LNCaP clone FGC (cell line): ENCODE measurements at regions not wholly inside any gene's neighbourhood (a gene's known extent, or its start where the extent isn't known, plus 50 kb on each side); places are given as distances from the start of the nearest gene placed in this dataset.

ENCODE experiments used
- DNase-seq: peaks from one replicate; pipeline ENCODE4 v3.0.0-alpha.2; 2011; ENCODE audit warnings: low read depth
- H3K4me3 ChIP-seq: 2 replicates; pipeline ENCODE4 v1.5.1; 2011; ENCODE audit warnings: mild to moderate bottlenecking, low read depth, low read length, control low read depth
- CTCF ChIP-seq: IDR thresholded peaks from 2 replicates; pipeline ENCODE4 v1.5.1; 2012; ENCODE audit warnings: mild to moderate bottlenecking; ENCODE audit not compliant: control insufficient read depth, insufficient read depth; ENCODE audit errors: extremely low read depth

- no peak for TF ChIP-seq CTCF
- no peak for DNase-seq
- H3K4me3 ChIP-seq = no peak overlapping the region
Observed at GRCh38 chr10:2759233-2759632, 308.1 kb upstream of the PFKP start.

- DNase-seq = no peak
- no peak overlapping the region for H3K4me3 ChIP-seq
- TF ChIP-seq CTCF = no peak
Observed at GRCh38 chr10:2754943-2755342, 312.4 kb upstream of the PFKP start.

- H3K4me3 ChIP-seq = no peak overlapping the region
- TF ChIP-seq CTCF = no peak
Observed at GRCh38 chr10:2748287-2748686, 319.1 kb upstream of the PFKP start.

GRCh38 chr10:2746638-2747037, 320.7 kb upstream of the PFKP start:
- H3K4me3 ChIP-seq = no peak overlapping the region
- TF ChIP-seq CTCF = no peak
- DNase-seq = no peak

More at GRCh38 chr10:2748287-2748686, 319.1 kb upstream of the PFKP start:
- no peak for DNase-seq

GRCh38 chr10:2745666-2746065, 321.7 kb upstream of the PFKP start:
- H3K4me3 ChIP-seq = no peak overlapping the region
- DNase-seq = no peak
- TF ChIP-seq CTCF = no peak

GRCh38 chr10:2744547-2745200, 322.7 kb upstream of the PFKP start:
- DNase-seq = no peak
- H3K4me3 ChIP-seq = no peak overlapping the region
- TF ChIP-seq CTCF = no peak

- no peak for TF ChIP-seq CTCF
- DNase-seq = no peak
- no peak overlapping the region for H3K4me3 ChIP-seq
Observed at GRCh38 chr10:2734603-2735002, 332.7 kb upstream of the PFKP start.
